COLO668 (cell line): ENCODE measurements at regions not wholly inside any gene's neighbourhood (a gene's known extent, or its start where the extent isn't known, plus 50 kb on each side); places are given as distances from the start of the nearest gene placed in this dataset.

Experiments
- DNase-seq: peaks from one replicate; lab custom pipeline; 2025; ENCODE audit not compliant: unreplicated experiment; lab: John Stamatoyannopoulos, UW

DNA sequence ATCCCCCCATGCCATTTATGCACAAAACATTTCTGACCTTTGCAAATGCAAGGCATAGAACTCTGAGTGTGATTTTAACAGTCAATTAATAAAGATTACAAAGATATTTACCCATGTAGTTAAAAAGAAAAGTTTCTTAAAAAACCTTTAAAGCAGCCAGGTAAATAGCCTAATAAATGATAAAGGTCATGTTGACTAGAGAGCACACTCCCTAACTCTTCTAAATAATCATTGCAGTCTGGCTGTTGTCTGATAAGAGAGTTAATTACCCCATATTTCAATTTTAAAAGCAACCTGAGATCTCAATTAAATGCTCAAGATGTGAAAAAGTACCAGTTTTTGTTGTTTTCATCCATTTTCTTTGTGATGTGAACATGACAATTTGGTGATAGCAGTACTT, 291.5 kb upstream of the SMIM31 start:
- DNase-seq, result no peak

GRCh38 chr4:164464313-164464712, 289.6 kb upstream of the SMIM31 start:
- DNase-seq, result no peak

DNA sequence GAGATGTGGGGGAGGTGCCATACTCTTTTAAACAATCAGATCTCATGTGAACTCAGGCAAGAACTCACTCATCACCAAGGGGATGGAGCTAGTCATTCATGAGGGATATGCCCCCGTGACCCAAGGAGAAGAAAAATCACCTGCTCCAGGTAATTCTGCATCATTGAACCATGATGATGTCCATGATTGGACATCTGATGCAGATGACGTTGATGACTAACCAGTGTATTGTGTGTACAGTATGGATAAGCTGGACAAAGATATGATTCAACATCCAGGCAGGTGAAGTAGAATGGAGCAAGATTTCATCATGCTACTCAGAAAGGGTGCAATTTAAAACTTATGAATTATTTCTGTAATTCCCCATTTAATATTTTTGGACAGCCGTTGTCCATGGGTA, 286.4 kb upstream of the SMIM31 start:
- no peak for DNase-seq

DNA sequence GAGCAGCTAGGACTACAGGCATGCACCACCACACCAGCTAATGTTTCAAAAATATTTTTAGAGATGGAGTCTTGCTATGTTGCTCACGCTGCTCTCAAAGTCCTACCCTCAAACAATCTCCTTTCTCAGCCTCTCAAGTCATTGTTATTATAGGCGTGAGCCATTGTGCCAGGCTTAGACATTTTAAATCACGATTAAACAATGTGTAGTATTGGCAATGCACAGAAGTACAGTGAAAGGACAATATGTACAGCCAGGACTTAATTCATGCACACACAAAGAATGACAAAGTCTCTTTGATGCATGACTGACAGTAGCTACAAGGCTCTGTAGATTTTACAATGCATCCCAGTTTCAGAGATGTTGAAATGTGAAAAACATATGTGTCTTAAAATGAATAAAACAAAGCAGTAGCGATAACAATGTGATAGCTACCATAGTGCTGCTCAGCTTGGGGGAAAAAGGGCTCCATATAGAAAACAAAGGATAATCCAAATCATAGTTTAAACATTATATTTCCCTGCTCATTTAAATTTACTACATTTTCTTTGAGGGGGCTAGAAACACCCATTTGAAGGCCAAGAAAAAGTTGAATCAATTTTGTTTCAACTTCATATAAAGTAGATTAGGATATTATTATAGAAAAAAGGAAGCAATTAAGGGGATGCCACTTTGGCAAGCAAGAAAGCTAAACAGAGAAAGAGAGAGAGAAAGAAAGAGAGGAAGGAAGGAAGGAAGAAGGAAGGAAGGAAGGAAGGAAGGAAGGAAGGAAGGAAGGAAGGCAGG, 272.4 kb upstream of the SMIM31 start:
- no peak for DNase-seq

- DNase-seq, result no peak
Measured at GRCh38 chr4:164482092-164482404, 271.9 kb upstream of the SMIM31 start.

DNA sequence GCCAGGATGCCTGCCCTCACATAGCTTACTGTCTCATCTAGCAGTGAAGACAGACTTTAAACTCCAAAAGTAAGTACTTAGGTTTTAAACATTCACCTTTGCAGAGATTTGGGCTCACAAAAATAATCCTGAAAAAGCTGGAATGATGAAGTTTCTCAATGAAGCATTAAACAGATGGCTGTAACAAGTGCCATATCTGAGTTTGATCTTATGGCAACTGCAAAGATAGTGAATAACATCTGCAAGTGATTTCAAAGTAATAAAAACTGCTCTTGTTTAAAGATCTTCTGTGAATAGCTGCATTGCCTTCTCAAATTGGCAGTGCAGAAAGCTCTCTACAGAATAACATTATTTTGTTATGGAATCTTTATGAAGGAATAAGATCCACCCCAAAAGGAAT, 271.2 kb upstream of the SMIM31 start:
- DNase-seq, result no peak

GRCh38 chr4:164483711-164484110, 270.2 kb upstream of the SMIM31 start:
- DNase-seq, result no peak

GRCh38 chr4:164484551-164484950, 269.4 kb upstream of the SMIM31 start:
- DNase-seq, result no peak

DNA sequence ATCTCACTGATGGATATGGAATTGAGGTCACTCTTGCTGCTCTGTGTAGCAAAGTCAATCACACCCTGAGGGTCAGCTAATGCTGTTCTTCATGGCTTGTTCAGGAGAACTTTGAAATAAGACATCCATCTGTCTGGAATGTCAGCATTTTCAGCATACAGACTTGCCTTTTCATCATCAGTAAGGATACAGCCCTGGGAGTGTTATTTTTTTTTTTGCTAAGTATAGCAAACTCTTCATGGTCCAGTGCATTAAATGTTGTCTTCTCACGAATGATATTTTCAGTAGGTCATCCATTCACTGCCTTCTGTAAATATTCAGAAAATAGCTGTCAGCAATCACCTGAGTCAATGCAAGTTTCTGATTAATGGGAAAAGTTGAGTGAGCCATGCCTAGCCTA, 268.8 kb upstream of the SMIM31 start:
- no peak for DNase-seq

- no peak for DNase-seq
Measured at GRCh38 chr4:164488114-164488513, 265.8 kb upstream of the SMIM31 start.

DNA sequence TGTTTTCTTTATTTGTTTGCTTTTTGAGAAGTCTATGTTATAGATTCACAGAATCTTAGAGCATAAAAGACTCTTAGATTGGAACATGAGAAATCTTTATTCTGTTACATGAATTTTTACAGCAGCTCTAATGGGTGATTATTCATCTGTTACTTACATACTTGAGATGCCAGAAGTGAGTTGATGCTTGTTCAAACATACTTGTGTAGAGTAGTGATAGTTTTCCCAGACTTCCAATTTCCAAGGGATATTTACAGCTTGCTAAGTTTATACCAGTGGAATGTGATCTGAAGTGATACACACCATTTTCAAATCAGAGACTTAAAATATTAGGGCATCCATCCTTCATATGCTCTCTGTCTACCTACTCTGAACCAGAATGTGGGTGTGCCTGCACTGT, 252.9 kb upstream of the SMIM31 start:
- no peak for DNase-seq

GRCh38 chr4:164503874-164504273, 250.1 kb upstream of the SMIM31 start:
- no peak for DNase-seq

DNA sequence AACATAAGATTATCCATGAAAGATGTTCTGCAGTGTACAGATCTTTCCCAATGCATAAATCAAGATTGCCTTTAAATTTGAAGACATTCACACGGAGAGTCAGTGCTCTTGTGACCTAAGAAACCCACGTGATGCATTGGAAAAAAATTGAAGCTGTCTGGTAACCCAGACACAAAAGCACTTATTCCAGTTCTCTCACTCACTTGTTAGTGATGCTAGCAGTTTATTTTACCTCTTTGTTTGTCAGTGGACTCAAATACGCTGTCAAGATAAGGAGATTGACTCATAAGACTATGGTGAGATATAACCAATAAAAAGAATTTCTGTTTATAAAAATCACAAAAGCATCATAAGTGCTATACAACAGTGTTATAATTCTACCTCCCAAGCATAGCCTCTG, 245.8 kb upstream of the SMIM31 start:
- DNase-seq, result no peak

DNA sequence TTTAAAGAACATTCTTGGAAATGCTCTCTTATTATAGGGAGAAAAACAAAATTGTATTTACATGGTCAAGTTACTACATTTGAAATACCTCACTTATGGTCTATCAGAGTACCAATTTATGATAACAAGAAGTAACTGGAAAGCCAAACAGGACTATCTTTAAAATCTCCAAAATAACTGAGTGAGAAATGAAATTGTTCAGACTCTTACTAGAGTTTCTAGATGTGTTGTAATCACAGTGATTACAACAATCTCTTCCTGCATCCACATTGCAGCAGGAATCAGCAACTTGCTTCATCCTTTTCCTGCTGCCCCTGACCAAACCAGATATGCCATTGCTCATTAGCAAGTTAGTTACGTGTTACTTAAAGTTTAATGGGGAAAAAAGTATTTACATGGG, 245.2 kb upstream of the SMIM31 start:
- no peak for DNase-seq

GRCh38 chr4:164509951-164510350, 244.0 kb upstream of the SMIM31 start:
- DNase-seq, result no peak

- DNase-seq, result no peak
Measured at GRCh38 chr4:164512124-164512523, 241.8 kb upstream of the SMIM31 start.

DNA sequence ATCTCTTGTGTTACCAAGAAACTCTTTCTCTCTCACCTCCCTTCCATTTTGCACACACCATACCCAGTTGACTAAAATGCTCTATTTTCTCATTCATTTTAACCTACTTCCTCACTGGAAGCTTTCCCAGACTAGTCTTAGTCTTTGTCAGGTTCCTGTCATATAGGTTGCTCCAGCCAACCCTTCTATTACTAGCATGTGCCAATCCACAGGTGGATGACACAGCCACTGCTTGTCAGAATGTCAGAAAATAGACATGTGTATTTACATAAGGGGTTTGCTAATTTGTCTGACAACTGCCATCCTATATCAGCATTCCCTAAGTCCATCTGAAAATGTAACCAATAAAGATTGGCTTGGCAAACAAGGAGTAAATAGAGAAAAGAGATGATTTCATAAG, 239.2 kb upstream of the SMIM31 start:
- DNase-seq, result no peak

GRCh38 chr4:164524789-164525188, 229.1 kb upstream of the SMIM31 start:
- DNase-seq, result no peak

DNA sequence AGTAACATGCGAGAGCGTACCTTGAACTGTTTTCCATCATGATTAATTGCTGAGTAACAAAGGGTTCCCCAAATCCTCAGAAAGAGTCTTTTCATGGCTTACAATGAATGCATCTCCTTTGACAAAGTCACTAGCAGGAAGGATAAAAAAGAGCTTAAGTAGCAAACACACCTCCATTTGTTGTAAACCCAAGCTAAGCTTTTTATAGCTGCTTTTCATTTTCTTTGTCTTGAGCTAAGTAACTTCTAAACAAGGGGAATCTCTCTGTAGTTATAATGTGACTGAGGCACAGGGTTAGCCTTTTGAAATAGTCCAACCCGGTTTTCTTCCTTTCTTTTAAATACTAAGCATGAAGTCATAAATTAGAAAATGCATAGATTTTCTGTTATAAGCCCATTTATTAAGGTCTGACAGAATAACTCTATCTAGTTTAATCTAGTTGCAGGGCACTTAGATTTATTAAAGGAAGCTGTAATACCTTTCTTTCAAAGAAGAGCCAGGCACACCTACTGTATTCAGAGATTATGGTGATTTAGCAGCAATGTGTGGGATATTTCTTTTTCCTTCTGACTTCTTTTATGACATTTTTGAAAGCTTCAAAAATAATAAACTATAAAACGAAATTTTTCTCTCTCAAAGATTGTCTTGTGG, 226.9 kb upstream of the SMIM31 start:
- DNase-seq, result no peak

GRCh38 chr4:164529058-164529457, 224.9 kb upstream of the SMIM31 start:
- no peak for DNase-seq

DNA sequence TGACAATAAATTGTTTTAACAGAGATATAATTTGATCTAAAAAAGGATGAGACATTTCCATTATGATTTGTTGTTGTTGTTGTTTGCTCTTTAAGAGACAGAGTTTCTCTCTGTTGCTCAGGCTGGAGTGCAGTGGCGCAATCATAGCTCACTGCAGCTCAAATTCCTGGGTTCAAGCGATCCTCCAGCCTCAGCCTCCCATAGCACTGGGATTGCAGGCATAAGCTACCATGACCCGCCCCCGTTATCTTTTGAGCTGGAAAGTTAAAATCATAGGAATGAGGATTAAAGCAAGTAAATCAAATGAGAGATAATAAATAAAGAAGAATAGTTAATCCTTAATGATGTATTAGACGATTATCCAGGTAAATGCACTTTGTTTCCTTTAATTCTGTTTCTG, 224.4 kb upstream of the SMIM31 start:
- no peak for DNase-seq

GRCh38 chr4:164531336-164531735, 222.6 kb upstream of the SMIM31 start:
- DNase-seq, result no peak

DNA sequence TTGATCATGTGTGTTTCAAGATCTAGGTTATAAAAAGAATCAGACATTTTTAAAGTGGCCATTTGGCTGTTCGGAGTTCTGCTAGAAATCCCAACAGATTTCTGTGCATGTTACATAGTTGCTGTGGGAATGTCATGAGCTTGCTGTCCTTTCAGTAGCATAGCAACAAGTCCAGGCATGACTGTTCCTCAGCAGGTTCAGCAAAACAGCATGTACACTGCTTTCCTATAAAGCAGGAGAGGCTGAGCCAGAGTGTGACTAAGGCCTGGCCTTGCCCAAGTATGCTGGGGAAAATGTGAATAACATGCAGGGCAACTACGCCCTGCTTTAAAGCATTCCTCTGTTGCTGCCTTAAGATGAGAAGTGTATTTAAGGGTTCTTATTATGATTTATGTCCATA, 217.1 kb upstream of the SMIM31 start:
- no peak for DNase-seq
